ENCODE measurements at regions not wholly inside any gene's neighbourhood (a gene's known extent, or its start where the extent isn't known, plus 50 kb on each side); places are given as distances from the start of the nearest gene placed in this dataset.

DNA sequence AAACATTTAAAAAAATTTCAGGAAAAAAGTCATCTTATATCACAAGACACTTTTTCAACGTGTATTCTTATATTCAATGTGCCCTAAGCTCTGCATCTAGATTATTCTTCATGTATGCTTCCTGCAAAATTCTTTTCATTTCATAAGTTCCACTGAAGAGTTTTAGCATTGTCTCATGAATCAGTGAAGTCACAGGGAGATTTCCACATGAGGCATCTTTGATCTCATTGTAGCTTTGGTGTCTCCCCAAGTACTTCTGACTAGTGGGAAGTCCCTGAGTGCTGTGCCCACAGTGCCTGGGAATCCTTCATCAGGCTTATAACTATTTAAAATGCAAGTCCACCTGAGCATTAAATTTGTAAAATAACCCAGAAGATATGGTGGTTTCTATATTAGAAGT is 123.8 kb downstream of the MAD2L1 start:
- Histone ChIP-seq H3K4me2 (ENCODE audit: low read depth, low read length, poor library complexity, severe bottlenecking) (no peak overlapping the region), H4K20me1 (ENCODE audit: insufficient read depth, low read depth, low read length) (no peaks in the 10 kb centered on the region), H3K27me3 (ENCODE audit: low read length) (no peaks in the 10 kb centered on the region), H3K9me3 (ENCODE audit: low read length) (no peaks in the 10 kb centered on the region), H3K9me2 (replicated peaks; ENCODE audit: insufficient read depth, low read length) (no peaks in the 10 kb centered on the region), H3K9ac (ENCODE audit: low read length) (no peak overlapping the region), H3K36me3 (ENCODE audit: insufficient read depth, low read length) (no peaks in the 10 kb centered on the region), H3K27ac (ENCODE audit: low read length) (no peak overlapping the region), H3K4me1 (ENCODE audit: low read length) (no peaks in the 10 kb centered on the region), H3K79me2 (ENCODE audit: low read length) (no peaks in the 10 kb centered on the region), H3K4me3 (ENCODE audit: low read length) (no peak overlapping the region), H2AFZ (ENCODE audit: low read length) (no peak overlapping the region)
- no peak for DNase-seq

DNA sequence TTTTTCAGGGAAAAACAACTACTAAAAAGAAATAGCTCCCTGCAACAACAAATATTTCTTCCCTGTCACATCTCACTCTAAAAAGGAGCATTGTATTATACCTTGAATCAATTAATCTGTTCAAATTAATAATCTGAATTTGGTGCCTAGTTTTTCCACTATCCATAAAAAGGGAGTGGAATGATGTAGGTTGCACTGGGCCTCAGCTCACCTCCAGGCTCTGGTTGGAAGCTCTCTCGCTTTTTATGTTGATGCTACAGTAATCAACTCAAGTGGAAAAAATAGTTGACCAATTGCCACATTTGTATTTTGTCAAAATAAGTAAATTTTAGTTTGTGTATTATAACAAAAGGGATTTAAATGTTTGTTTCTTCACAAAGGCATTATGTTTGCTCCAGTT is 126.1 kb downstream of the MAD2L1 start:
- Histone ChIP-seq H3K27ac (ENCODE audit: low read length) (no peak overlapping the region), H3K4me1 (ENCODE audit: low read length) (no peaks in the 10 kb centered on the region), H3K9me2 (replicated peaks; ENCODE audit: insufficient read depth, low read length) (no peaks in the 10 kb centered on the region), H3K79me2 (ENCODE audit: low read length) (no peaks in the 10 kb centered on the region), H3K9ac (ENCODE audit: low read length) (no peak overlapping the region), H2AFZ (ENCODE audit: low read length) (no peak overlapping the region), H3K36me3 (ENCODE audit: insufficient read depth, low read length) (no peaks in the 10 kb centered on the region), H3K9me3 (ENCODE audit: low read length) (no peaks in the 10 kb centered on the region), H3K4me3 (ENCODE audit: low read length) (no peak overlapping the region), H4K20me1 (ENCODE audit: insufficient read depth, low read depth, low read length) (no peaks in the 10 kb centered on the region), H3K4me2 (ENCODE audit: low read depth, low read length, poor library complexity, severe bottlenecking) (no peak overlapping the region), H3K27me3 (ENCODE audit: low read length) (no peaks in the 10 kb centered on the region)
- no peak for DNase-seq

DNA sequence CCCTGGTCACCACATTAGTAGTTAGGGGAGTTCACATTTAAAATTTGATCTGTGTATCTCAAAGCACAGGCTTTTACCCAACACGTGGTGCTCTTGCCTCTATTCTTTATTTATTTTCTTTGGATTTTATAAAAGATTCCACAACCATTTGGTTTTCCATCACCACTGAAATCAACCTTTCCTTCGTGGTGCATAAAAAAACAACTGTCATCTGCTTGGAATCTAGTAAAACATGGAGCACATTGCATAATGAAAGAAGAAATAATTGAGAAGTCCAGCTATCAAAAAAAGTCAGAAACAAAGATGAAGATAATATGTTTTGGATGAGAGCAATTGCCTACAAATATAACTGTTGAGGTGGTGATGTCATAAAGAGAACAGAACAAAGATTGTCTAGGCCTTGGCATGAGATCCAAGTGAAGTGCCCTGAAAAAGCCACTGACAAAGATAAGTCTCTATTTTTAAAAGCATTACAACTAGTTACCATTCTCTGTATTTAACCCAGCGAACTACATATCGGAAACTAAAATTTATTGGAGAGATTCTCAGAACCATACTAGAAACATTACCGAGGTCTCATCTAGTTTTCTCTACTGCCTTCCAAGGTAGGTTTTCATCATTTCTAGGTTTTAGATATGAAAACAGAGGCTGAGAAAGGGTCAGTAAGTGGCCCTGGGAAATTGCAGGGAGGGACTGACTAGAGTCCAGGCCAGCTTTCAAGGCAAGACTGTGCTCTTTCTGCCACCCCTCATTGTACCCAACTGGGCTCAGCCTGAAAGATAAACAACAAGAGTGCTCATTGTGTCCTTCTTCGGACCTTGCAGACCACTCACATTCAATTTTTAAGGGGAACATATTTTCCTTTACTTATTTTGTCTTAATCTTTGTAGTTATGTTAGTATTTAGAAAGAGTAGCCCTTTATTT is 127.3 kb downstream of the MAD2L1 start:
- Histone ChIP-seq H2AFZ (ENCODE audit: low read length) (no peak overlapping the region), H3K27ac (ENCODE audit: low read length) (no peak overlapping the region), H3K9ac (ENCODE audit: low read length) (no peak overlapping the region), H3K4me2 (ENCODE audit: low read depth, low read length, poor library complexity, severe bottlenecking) (no peak overlapping the region), H3K36me3 (ENCODE audit: insufficient read depth, low read length) (no peaks in the 10 kb centered on the region), H4K20me1 (ENCODE audit: insufficient read depth, low read depth, low read length) (no peaks in the 10 kb centered on the region), H3K27me3 (ENCODE audit: low read length) (no peaks in the 10 kb centered on the region), H3K79me2 (ENCODE audit: low read length) (no peaks in the 10 kb centered on the region), H3K9me2 (replicated peaks; ENCODE audit: insufficient read depth, low read length) (no peaks in the 10 kb centered on the region), H3K4me1 (ENCODE audit: low read length) (no peaks in the 10 kb centered on the region), H3K9me3 (ENCODE audit: low read length) (no peaks in the 10 kb centered on the region), H3K4me3 (ENCODE audit: low read length) (no peak overlapping the region)
- no peak for DNase-seq

DNA sequence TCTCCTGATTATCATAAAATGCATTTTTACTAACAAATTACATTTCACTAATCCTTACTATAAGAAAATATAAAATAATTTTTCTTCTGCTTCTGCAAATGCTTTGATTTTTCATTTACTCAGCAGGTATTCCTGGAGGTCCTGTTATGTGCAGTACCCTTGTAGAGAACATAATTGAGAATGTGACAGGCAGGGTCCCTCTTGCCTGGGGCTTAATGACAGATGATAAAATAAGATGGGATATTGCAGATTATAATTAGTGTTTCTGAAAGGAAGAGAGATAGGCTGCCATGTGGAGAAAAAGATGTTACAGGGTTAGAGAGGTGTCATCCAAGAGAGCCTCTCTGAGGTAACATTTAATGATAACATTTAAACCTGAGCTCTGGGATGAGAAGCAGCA is 128.9 kb downstream of the MAD2L1 start:
- H3K9me2 ChIP-seq (replicated peaks; ENCODE audit: insufficient read depth, low read length) = no peaks in the 10 kb centered on the region
- no peaks in the 10 kb centered on the region for H3K9me3 ChIP-seq (ENCODE audit: low read length)
- no peak for DNase-seq
- H4K20me1 ChIP-seq (ENCODE audit: insufficient read depth, low read depth, low read length) = no peaks in the 10 kb centered on the region
- H3K36me3 ChIP-seq (ENCODE audit: insufficient read depth, low read length) = no peaks in the 10 kb centered on the region
- no peaks in the 10 kb centered on the region for H3K27me3 ChIP-seq (ENCODE audit: low read length)
- no peak overlapping the region for H3K27ac ChIP-seq (ENCODE audit: low read length)
- no peak overlapping the region for H2AFZ ChIP-seq (ENCODE audit: low read length)
- H3K4me3 ChIP-seq (ENCODE audit: low read length) = no peak overlapping the region
- no peaks in the 10 kb centered on the region for H3K79me2 ChIP-seq (ENCODE audit: low read length)
- H3K4me2 ChIP-seq (ENCODE audit: low read depth, low read length, poor library complexity, severe bottlenecking) = no peak overlapping the region
- no peak overlapping the region for H3K9ac ChIP-seq (ENCODE audit: low read length)
- H3K4me1 ChIP-seq (ENCODE audit: low read length) = no peaks in the 10 kb centered on the region

DNA sequence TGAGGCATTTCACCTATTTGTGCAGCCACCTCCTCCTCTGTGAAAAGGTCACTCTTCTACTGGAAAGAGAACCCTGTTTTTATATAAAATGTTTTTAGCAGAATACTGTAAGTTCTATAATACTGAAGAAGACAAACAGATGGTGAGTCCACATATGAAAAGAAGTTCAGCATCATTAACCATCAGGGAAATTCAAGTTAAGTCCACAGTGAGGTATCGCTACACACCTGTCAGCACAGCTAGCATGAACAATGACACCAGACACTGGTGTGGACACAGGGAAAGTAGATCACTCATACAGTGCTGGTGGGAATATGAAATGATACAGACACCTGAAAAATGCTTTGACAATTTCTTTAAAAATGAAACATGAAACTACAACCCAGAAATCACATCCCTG is 133.0 kb downstream of the MAD2L1 start:
- H3K9me2 ChIP-seq (replicated peaks; ENCODE audit: insufficient read depth, low read length) = no peaks in the 10 kb centered on the region
- no peaks in the 10 kb centered on the region for H3K79me2 ChIP-seq (ENCODE audit: low read length)
- no peaks in the 10 kb centered on the region for H3K36me3 ChIP-seq (ENCODE audit: insufficient read depth, low read length)
- no peak for DNase-seq
- no peaks in the 10 kb centered on the region for H3K9me3 ChIP-seq (ENCODE audit: low read length)
- no peak overlapping the region for H3K9ac ChIP-seq (ENCODE audit: low read length)
- H3K27ac ChIP-seq (ENCODE audit: low read length) = no peak overlapping the region
- H3K4me2 ChIP-seq (ENCODE audit: low read depth, low read length, poor library complexity, severe bottlenecking) = no peak overlapping the region
- H2AFZ ChIP-seq (ENCODE audit: low read length) = no peak overlapping the region
- H4K20me1 ChIP-seq (ENCODE audit: insufficient read depth, low read depth, low read length) = no peaks in the 10 kb centered on the region
- no peaks in the 10 kb centered on the region for H3K4me1 ChIP-seq (ENCODE audit: low read length)
- no peak overlapping the region for H3K4me3 ChIP-seq (ENCODE audit: low read length)
- H3K27me3 ChIP-seq (ENCODE audit: low read length) = no peaks in the 10 kb centered on the region

DNA sequence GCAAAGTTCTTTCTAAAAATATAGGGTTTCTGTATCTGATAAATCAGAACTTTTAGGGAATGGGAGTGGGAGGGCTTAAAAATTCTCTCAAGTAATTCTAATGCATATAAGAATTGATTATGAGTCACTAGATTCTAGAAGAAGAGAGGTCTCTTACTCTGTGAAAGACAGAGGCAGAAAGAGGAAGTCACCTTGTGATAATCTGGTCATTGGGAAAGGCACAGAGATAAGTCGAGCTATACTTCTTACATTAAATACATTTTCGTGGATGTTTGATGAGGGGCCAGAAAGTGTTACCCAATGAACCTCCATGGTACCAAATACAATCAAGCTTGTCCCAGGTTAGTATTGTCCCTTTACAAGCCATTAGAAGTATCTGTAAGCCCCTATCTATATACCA is 134.4 kb downstream of the MAD2L1 start:
- no peak overlapping the region for H3K27ac ChIP-seq (ENCODE audit: low read length)
- no peak overlapping the region for H2AFZ ChIP-seq (ENCODE audit: low read length)
- no peak overlapping the region for H3K4me2 ChIP-seq (ENCODE audit: low read depth, low read length, poor library complexity, severe bottlenecking)
- DNase-seq = no peak
- no peaks in the 10 kb centered on the region for H4K20me1 ChIP-seq (ENCODE audit: insufficient read depth, low read depth, low read length)
- no peak overlapping the region for H3K9ac ChIP-seq (ENCODE audit: low read length)
- no peaks in the 10 kb centered on the region for H3K9me2 ChIP-seq (replicated peaks; ENCODE audit: insufficient read depth, low read length)
- H3K4me1 ChIP-seq (ENCODE audit: low read length) = no peaks in the 10 kb centered on the region
- no peak overlapping the region for H3K4me3 ChIP-seq (ENCODE audit: low read length)
- H3K27me3 ChIP-seq (ENCODE audit: low read length) = no peaks in the 10 kb centered on the region
- H3K36me3 ChIP-seq (ENCODE audit: insufficient read depth, low read length) = no peaks in the 10 kb centered on the region
- no peaks in the 10 kb centered on the region for H3K9me3 ChIP-seq (ENCODE audit: low read length)
- no peaks in the 10 kb centered on the region for H3K79me2 ChIP-seq (ENCODE audit: low read length)

DNA sequence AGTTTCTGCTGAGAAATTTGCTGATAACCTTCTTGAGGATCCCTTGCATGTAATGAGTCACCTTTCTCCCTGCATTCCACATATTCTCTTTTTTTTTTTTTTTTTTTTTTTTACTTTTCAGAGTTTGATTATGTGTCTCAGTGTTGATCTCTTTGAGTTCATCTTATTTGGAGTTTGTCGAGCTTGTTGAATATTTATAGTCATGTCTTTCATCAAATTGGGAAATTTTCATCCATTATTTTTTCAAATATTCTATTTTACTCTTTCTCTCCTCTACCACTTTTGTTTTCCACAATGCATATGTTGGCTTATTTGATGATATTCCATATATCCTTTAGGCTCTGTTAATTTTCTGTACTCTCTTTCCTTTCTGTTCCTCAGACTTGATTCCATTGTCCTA is 136.1 kb downstream of the MAD2L1 start:
- Histone ChIP-seq H3K79me2 (ENCODE audit: low read length) (no peaks in the 10 kb centered on the region), H3K9ac (ENCODE audit: low read length) (no peak overlapping the region), H4K20me1 (ENCODE audit: insufficient read depth, low read depth, low read length) (no peaks in the 10 kb centered on the region), H3K9me3 (ENCODE audit: low read length) (no peaks in the 10 kb centered on the region), H3K4me3 (ENCODE audit: low read length) (no peak overlapping the region), H3K36me3 (ENCODE audit: insufficient read depth, low read length) (no peaks in the 10 kb centered on the region), H3K27ac (ENCODE audit: low read length) (no peak overlapping the region), H3K4me1 (ENCODE audit: low read length) (no peaks in the 10 kb centered on the region), H3K9me2 (replicated peaks; ENCODE audit: insufficient read depth, low read length) (no peaks in the 10 kb centered on the region), H3K27me3 (ENCODE audit: low read length) (no peaks in the 10 kb centered on the region), H3K4me2 (ENCODE audit: low read depth, low read length, poor library complexity, severe bottlenecking) (no peak overlapping the region), H2AFZ (ENCODE audit: low read length) (no peak overlapping the region)
- no peak for DNase-seq

DNA sequence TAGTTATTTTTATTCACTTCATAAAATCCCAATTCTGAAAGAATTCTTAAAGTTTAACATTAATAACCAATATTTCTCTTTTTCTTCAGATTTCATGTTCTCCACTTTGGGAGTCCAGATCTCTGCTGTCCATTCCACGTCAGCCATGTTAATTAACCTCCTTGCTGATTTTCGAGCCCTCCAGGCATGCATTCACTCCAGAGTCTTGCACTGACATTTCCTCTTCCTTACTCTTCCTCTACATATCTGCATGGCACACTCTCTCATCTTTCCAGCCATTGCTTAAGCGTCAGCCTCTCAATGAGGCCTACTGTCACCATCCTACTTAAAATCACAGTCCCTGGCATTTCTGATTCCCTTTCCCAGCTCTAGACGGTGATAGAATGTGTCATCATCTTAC is 144.8 kb downstream of the MAD2L1 start:
- Histone ChIP-seq H3K9me3 (ENCODE audit: low read length) (no peaks in the 10 kb centered on the region), H3K9ac (ENCODE audit: low read length) (no peak overlapping the region), H3K79me2 (ENCODE audit: low read length) (no peaks in the 10 kb centered on the region), H3K9me2 (replicated peaks; ENCODE audit: insufficient read depth, low read length) (no peaks in the 10 kb centered on the region), H3K27ac (ENCODE audit: low read length) (no peak overlapping the region), H3K4me3 (ENCODE audit: low read length) (no peak overlapping the region), H3K27me3 (ENCODE audit: low read length) (no peaks in the 10 kb centered on the region), H4K20me1 (ENCODE audit: insufficient read depth, low read depth, low read length) (no peaks in the 10 kb centered on the region), H3K4me1 (ENCODE audit: low read length) (no peaks in the 10 kb centered on the region), H3K36me3 (ENCODE audit: insufficient read depth, low read length) (no peaks in the 10 kb centered on the region), H2AFZ (ENCODE audit: low read length) (no peak overlapping the region), H3K4me2 (ENCODE audit: low read depth, low read length, poor library complexity, severe bottlenecking) (no peak overlapping the region)
- no peak for DNase-seq
